Cardiac septum (tissue), 1 donor: ENCODE measurements at regions not wholly inside any gene's neighbourhood (a gene's known extent, or its start where the extent isn't known, plus 50 kb on each side); places are given as distances from the start of the nearest gene placed in this dataset.
"Not testable (repeated sequence)": the region's sequence is repeated elsewhere in the genome, so short reads cannot be mapped to it uniquely, and the experiment has no call there.

Experiments
- DNase-seq: peaks from one replicate; pipeline ENCODE4 v3.0.0-alpha.2; 2020; ENCODE audit warnings: low spot score
- intact Hi-C: fragments of 100-400 bp; cut with DNase I; formaldehyde crosslinking; loops from one replicate; pipeline ENCODE4 v1.14.0; 2022
- donor health status: DM: no; HTN: no; CAD: no.

DNA sequence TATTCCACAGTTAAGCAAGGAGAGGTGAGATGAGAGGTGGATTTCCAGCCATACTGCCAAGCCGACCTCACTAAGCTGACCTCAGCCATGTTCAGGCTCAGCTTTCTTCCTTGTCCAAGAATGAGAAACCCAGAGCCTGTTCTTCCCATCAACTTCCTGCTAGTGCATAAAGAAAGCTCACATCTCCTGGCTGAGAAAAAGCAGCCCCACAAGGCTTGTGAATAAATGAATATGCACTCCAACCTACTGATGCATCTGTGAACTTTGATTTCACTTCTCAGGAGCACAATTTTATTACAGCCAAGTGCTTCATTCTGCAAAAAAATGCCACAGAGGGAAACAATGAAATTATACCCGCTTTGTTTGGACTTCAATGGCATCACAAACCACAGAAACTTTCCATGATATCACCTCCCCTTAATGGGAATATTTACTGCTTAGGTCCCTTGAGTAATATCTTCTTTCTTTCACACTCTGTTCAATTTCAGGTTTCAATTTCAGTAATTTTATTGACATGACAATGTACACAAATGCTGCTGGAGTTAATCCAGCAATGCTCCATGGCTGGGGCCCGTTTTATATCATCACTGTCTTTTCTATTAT, 437.0 kb upstream of the PPP2R3A start:
- intact Hi-C loops = no loop called here
- DNase-seq = no peak

DNA sequence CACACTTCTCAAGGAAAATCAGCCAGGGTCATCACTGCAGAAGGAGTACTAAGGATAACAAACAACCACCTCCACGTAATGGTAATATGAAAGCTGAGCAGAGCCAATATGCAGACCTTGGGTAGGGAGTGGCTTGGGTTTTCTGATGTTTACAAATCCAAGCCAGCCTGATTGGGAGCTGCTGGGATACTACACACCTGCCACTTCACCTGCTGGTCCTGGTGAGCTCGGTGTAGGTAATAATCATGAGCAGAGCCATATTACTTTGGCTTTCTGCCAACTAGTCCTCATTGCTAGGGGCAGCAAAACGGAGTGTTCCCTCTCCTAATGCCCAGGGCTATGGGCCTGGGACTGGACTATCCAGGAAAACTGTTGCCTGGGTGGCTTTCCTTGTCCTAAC, 433.5 kb upstream of the PPP2R3A start:
- intact Hi-C loops = no loop called here
- DNase-seq = no peak

DNA sequence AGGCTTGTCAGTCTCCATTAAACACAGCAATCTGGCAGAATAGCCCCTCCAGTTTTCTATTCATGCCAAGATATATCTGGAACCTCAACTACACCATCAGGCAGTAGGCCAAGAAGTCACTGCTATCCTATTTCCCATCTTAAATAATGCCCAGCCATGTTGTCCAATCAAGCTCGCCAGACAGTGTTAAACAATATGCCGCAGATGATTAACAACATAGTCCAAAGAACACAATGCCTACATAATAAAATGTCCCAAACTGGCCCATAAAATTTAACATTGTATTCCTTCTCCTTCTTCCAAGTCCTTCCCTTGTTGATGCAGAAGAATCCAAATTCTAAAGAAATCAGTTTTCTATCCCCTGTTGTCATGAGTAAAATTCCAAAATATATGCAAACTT, 427.4 kb upstream of the PPP2R3A start:
- intact Hi-C loops = no loop called here
- DNase-seq = no peak

DNA sequence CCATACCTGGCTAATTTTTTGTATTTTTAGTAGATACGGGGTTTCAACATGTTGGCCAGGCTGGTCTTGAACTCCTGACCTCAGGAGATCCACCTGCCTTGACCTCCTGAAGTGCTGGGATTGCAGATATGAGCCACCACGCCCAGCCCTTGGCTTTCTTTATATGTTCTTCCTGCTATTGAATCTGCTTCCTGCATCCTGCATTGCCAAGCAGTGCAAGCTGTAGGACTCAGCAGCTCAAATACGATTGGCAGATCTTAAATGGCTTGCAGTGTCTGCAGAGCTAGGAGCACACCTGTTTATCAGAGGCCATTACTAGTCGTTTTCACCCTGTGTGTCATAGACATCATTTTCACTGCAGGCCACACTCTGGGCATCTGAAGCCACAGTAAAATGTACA, 426.2 kb upstream of the PPP2R3A start:
- no peak for DNase-seq
- intact Hi-C loops = no loop called here

DNA sequence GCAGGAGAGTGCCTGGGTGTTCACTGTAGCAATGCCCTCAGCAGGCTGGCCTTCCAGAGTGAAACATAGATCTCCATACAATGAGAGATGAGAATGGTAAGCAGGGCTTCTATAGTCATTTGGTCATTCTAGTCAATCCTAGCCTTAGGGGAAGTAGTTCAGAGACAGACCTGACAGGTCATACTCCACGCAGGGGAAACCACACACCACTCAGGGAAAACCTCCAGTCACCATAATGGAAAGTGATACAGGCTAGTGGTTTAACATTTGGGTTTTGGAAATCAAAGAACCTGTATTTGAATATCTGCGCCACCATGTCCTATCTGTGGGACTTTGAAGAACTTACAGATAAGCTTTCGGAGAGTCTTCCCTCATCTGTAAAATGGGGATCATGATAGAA, 425.7 kb upstream of the PPP2R3A start:
- no peak for DNase-seq
- intact Hi-C loops = no loop called here

DNA sequence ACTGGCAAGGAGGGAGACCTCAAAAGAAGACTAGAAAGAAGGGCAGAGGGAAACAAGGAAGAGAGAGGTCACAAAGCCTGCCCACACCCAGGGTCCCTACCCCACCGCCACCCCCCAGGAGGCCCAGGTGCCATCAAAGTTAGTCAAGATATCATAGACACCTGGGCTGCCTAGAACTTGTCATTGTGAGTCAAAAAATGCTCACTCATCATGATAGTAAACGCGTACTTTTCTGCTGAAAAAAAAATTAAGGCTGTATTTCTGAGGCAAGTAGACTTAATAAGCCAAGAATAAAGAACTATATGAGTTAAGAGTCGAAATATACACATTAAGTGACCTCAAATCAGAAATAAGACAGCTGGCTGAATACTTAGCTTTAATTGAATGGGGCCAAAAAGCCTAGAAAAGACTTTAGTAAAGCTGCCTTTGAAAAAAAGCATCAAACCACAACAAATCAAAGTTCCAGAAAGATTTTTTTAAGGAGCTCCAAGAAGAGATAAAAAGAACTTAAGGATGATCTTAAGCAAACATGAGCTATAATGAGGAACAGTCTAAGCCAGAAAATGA, 415.5 kb upstream of the PPP2R3A start:
- DNase-seq = no peak
- intact Hi-C loops = no loop called here

DNA sequence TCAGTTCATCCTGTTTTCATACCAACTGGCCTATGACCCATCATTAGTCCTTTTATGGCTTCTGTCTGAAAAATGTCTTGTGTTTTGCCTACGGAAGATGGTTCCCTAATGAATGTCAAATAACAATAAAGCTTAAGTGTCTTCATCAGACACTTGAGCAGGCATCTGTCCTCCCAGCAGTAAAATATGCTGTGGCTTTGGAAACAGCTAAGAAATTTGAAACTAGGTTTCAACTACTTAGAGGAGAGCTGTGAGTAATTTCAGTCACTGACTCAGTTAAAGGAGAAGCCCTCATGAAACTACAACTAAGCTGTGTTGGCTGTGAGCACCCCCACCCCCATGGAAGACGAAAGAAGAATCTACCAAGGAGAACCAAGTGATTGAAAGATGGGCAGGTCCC, 409.4 kb upstream of the PPP2R3A start:
- intact Hi-C loops = no loop called here
- DNase-seq = no peak

DNA sequence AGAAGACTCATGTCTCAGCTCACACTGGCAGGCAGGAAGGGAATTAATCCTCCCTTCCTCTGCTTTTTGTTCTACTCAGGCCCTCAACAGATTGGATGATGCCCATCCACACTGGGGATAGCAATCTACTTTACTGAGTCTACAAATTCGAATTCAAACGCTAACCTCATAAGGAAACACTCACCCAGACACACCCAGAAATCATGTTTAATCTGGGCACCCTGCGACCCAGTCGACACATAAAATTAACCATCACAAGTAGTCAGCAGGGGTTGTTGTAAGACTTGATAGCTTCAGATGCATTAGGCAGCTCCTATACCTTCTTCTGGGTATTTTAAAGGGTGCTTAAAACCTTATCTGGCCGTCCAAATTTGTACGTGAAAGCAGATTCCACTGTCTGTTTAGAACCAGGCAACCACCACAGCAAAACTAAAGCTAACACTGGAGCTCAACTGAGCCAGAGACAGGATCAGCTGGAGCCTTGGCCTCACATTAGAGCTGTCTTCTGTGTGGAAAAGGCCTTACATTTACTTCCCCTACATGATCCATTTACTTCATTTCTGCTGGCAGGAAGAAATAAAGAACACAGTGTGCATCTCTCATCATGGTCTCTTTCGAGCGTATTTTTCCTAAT, 407.3 kb upstream of the PPP2R3A start:
- DNase-seq = no peak
- intact Hi-C loops = no loop called here

DNA sequence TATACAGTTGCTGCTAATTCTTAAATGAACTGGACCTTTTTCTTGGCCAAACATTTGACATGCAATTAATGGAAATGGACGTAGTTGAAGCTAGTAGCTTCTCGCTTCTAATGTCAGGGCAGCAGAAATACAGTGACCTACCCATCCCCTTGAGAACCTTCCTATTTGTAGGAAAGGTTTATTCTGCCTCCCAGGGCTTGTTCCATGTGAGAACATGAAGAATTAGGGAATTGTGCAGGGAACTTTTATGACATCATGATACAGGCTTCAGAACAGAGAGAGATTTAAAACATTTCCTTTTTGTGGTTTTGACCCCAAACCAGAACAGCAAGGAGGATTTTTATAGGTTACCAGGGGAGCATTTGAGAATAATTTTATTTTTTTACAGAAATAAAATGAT, 406.6 kb upstream of the PPP2R3A start:
- DNase-seq = no peak
- intact Hi-C loops = no loop called here

DNA sequence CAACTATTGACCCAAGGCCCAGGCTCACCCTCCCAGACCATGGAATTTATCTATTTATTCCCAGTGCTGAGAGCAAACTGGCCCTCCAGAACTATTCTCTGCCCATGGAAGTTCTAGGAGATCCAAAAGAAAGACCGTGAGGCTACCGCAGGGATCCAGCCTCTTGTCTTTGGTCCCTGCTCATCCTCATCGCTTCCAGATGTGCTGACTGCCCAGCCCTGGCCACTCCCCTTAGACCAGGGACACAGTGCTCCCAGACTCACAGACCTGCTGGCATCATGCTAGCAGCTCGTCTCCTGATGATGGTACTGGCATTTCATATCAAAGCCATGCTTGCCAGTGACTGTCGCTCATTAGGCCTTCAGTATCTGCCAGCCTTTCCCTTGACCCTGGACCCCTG, 405.7 kb upstream of the PPP2R3A start:
- intact Hi-C loops = no loop called here
- no peak for DNase-seq

DNA sequence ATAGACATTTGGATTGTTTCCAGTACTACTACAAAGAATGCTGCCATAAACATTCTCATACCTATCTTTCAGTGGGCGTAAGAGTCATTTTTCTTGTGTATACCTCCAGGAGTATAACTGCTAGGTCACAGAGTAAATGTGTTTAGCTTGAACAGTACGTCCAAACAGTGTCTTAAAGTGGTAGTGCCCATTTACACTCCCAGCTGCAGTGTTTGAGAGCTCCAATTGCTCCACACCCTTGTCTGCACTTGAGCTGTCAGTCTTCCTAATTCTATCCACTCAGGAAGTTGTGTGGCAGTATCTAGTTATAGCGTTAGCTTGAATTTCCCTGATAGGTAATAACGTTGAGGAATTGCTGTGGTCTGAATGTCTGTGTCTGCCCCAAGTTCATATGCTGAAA, 404.7 kb upstream of the PPP2R3A start:
- intact Hi-C loops = no loop called here
- DNase-seq = no peak

DNA sequence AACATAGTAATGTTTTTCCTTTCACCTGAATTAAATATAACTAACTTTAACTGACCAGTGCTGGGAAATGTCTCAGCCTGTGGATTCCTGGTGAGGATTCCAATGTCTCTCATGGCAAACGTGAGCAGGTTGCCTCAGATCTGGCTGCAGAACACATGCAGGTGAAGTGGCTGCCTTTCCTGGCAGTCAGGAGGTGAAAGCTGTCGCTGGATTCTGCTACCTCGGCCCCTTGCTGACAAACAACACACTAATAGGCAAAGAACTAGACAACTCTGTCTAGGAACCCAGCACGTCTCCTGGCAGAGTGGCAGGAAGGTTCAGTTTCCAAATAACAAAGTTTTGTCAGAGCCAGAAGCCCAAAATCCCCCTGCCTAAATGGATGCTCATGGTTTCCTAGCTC, 400.8 kb upstream of the PPP2R3A start:
- DNase-seq = no peak
- intact Hi-C loops = no loop called here

DNA sequence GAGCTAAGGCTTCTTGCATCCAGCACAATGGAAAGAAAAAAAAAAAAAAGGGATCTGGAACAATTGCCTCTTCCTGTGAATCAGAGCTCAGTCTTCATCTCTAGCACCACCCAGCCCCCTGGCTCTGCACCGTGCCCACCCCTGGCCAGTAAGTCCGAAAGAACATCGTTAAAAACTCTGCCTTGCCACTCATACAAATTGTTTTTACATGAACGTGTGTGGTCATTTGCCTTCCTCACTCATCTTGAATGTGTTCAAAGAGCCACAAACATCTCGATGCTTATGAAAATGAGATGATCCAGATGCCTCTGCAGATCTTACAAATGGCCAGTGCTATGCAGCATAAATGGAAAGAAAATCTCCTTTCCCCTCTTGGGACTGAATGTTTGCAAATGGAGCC, 400.0 kb upstream of the PPP2R3A start:
- DNase-seq = no peak
- intact Hi-C loops = no loop called here

DNA sequence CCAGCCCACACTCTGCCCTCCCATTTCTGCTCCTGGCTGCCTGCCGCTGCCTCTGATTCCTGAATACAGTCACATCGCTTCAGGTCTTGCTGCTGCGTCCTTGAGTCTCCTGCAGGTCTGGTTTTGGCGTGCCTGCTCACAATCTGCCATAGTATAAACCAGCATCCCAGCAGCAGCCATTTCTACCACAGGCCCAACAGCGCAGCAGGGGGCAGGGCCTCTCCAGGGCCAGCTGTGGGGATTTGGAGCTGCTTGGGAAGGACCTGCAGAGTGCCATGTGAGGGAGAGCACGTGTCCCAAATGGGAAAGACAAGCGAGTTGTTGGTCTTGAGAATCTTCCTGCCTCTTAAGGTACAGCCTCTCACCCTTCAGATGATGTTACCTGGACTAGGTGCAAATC, 398.3 kb upstream of the PPP2R3A start:
- DNase-seq = no peak
- intact Hi-C loops = no loop called here

DNA sequence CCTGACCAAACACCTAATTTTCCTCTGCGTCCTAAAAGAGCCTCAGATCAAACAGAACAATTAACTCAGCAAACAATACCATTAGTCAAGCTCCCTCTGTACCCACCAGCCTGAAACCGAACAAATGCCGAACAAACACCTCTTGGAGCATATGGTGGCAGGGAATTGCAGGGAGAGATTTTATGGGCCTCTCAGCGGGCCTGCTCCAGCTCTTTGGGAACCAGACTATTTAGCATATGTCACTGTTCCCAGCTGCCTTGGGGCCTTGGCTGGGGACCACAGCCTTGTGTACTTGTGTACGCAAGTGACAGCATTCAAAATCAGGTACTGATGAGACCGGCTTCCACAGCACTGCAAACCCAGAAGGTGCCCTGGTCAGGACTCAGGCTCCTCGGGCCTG, 388.8 kb upstream of the PPP2R3A start:
- no peak for DNase-seq
- intact Hi-C loops = no loop called here

DNA sequence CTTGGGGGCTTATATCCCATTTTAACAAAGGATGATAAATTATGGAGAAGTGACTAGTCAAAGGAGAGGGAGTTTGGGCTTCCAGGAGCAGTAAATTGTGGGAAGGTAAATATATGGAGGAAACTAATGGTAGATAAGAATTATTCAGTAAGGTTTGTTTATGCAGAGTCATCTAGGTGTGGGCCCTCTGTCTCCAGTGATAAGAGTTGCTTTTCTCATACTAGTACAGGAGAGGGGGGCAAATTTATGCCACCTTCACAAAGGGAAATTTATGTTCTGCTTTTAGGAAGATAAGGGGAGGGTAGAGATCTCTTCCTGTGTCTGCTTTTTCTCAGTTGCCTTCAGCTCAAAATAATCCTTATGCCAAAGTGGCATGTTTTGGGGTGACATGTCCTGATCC, 383.7 kb upstream of the PPP2R3A start:
- no peak for DNase-seq
- intact Hi-C loops = no loop called here

DNA sequence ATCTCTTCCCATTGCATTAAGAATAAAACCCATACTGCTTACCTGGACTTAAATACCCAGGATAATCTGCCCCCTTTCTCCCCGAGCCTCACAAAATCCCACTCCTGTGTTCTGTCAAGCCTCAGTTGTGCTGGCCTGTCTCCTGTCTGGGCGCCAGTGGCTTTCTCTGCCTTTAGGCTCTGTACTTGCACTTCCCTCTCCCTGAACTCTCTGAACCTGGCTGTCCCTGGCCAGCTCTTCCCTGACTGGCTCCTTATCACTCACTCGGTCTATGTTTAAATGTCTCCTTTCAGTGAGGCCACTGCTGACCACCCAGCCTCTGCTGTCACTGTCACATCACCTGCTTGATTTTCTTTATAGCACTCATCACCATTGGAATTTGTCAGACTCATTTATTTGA, 382.7 kb upstream of the PPP2R3A start:
- intact Hi-C loops = no loop called here
- no peak for DNase-seq

DNA sequence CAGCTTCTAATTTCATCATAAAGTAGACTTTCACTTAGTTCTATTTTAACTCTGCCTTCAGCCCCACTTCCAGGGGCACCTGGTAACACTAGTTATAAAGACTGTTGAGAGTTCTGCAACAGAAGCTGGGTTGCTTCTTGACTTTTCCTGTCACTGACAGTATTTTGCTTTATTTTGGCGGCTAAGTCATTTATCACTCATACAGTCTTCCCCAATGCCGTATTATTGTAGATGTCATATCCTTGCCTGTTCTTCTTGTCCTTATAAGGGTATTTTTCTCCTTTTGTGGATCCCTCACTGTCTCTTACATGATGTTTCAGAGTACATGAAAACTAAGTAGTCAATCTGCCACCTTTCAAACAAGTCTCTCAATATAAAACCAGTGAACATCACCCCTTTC, 369.0 kb upstream of the PPP2R3A start:
- intact Hi-C loops = no loop called here
- DNase-seq = no peak

DNA sequence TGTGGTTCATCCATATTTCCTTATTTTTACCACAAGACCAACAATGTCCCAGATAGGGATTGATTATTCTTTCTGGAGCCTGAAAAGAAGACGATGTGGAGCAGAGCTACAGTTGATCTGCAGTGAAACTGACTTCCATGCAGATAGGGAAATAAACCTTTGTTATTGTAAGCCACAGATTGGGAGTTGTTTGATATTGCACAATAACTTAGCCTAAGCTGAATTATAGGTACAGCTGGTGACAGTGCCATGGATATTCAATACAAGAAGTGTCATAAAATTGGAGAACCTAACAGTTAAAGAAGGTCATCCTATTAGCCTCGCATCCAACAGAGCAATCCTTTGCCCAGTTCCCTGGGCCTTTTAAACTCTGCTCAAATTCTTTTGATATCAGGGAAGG, 367.7 kb upstream of the PPP2R3A start:
- no peak for DNase-seq
- intact Hi-C loops = no loop called here

DNA sequence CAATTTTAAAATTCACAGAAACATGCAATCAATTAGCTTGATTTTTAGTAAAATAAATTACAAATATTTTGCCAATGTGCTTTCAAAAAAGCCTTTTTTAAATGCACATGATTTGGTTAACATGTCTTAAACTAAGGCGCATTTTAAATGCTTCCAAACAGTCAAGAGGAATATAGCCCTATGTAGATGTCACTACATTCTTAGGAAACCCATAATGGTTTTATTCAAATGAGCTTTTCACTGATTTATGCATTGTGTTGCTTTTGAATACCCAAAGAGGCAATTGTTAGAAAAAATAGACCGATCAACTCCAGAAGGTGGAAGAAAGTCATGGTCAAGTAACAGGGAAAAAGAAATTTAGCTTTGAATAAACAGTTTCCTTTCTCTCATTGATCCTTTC, 366.9 kb upstream of the PPP2R3A start:
- no peak for DNase-seq
- intact Hi-C loops = no loop called here

DNA sequence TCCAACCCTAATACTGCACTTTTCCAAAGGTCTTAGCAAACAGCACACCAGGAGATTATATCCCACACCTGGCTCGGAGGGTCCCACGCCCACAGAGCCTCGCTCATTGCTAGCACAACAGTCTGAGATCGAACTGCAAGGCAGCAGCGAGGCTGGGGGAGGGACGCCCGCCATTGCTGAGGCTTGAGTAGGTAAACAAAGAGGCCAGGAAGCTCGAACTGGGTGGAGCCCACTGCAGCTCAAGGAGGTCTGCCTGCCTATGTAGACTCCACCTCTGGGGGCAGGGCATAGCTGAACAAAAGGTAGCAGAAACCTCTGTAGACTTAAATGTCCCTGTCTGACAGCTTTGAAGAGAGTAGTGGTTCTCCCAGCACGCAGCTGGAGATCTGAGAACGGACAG, 361.0 kb upstream of the PPP2R3A start:
- DNase-seq, intact Hi-C loops: not testable (repeated sequence)

DNA sequence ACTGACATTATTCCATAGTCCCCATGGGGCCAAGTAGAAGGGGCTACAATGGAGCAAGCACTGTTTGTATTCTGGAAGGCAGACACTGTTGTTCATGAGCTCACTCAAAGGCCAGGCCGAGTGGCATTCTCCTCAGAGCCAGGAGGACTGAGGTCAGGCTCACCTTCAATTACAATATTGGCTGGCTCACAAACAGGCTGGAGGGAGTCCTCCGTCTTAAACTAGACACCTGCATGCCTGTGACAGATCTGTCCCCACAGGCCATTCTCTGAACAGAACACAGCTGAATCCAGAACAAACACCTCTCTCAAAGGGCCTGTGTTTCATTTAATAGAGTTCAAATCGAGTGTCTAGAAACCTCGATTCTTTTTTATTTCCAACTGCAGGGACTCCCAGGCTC, 347.4 kb upstream of the PPP2R3A start:
- no peak for DNase-seq
- intact Hi-C loops = no loop called here
